ENCODE measurements at regions not wholly inside any gene's neighbourhood (a gene's known extent, or its start where the extent isn't known, plus 50 kb on each side); places are given as distances from the start of the nearest gene placed in this dataset.

DNA sequence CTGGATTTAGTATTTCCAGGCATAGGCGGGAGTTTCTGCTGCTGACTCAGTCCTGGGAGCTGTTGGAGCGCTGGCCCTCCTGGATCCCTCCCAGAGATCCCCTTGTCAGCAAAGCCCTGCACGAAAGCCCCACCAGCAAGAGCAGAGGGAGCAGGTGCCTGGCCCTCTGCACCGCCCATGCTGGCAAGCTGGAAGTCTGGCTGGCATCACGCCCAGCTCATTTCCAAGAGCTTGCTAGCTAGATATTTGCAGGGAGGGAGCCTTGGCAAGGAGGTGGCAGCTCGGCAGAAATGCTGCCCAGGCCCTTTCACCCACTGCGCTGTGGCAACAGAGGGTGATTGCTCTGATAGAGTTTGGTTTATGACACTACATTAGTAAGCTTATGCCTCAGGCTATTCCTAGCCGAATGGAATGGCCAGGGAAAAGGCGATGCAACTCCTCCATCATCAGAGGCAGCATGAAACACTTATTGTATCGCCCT is 193.9 kb downstream of the EMP1 start:
- TF ChIP-seq GABPA (IDR thresholded peaks at IDR 0.05; ENCODE audit: low read depth) (no peak), SPI1 (IDR thresholded peaks at IDR 0.05; ENCODE audit: borderline replicate concordance, low read depth) (no peak), POLR2AphosphoS5 (IDR thresholded peaks at IDR 0.05; ENCODE audit: low read depth) (no peak)
- DNase-seq (ENCODE audit: low read depth in 1 of 2, low spot score in 1 of 2): no peak
- H3K27ac ChIP-seq (replicated peaks): no peak overlapping the region
- no peak overlapping the region for H3K4me3 ChIP-seq (replicated peaks; ENCODE audit: insufficient read depth, low read length)
- peaks cover 4% of the 10 kb centered on the region for H3K27me3 ChIP-seq (ENCODE audit: insufficient read depth, poor library complexity, severe bottlenecking)

DNA sequence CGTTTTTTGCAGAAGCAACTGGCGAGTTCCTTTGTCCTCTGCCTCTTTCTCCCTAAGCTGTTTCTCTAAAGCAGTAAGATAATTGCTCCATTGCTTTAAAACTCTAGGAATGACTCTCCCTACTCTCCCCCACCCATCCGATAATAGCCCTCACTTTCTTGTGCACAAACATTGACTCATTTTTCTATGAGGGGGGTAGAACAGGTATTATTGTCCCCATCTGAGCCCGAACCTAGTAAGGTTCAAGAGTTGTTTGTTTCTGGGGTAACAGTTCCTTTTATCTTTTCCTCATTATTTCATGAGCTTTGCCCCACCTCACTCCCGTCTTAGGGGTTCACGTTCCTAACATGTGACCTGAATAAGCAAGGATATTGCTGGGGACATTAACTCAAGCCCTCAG is 190.6 kb downstream of the EMP1 start:
- TF ChIP-seq GABPA (IDR thresholded peaks at IDR 0.05; ENCODE audit: low read depth) (no peak), REST (IDR thresholded peaks at IDR 0.05; ENCODE audit: insufficient replicate concordance, low read depth) (no peak), POLR2AphosphoS5 (IDR thresholded peaks at IDR 0.05; ENCODE audit: low read depth) (no peak), CTCF (IDR thresholded peaks at IDR 0.05; ENCODE audit: insufficient read depth, low read length) (no peak), SPI1 (IDR thresholded peaks at IDR 0.05; ENCODE audit: borderline replicate concordance, low read depth) (no peak)
- Histone ChIP-seq H3K27me3 (ENCODE audit: insufficient read depth, poor library complexity, severe bottlenecking) (peaks cover 4% of the 10 kb centered on the region), H3K4me3 (replicated peaks; ENCODE audit: insufficient read depth, low read length) (no peak overlapping the region), H3K27ac (replicated peaks) (no peak overlapping the region)
- no peak for DNase-seq (ENCODE audit: low read depth in 1 of 2, low spot score in 1 of 2)

- no peak overlapping the region for H3K4me3 ChIP-seq (replicated peaks; ENCODE audit: insufficient read depth, low read length)
- no peak for TF ChIP-seq CTCF (IDR thresholded peaks at IDR 0.05; ENCODE audit: insufficient read depth, low read length)
- peaks cover 4% of the 10 kb centered on the region for H3K27me3 ChIP-seq (ENCODE audit: insufficient read depth, poor library complexity, severe bottlenecking)
- no peak for DNase-seq (ENCODE audit: low read depth in 1 of 2, low spot score in 1 of 2)
- H3K27ac ChIP-seq (replicated peaks): no peak overlapping the region
Measured at GRCh38 chr12:13386323-13387039, 190.0 kb downstream of the EMP1 start.

- TF ChIP-seq REST (IDR thresholded peaks at IDR 0.05; ENCODE audit: insufficient replicate concordance, low read depth) (no peak), GABPA (IDR thresholded peaks at IDR 0.05; ENCODE audit: low read depth) (no peak), SPI1 (IDR thresholded peaks at IDR 0.05; ENCODE audit: borderline replicate concordance, low read depth) (no peak)
- peaks cover 4% of the 10 kb centered on the region for H3K27me3 ChIP-seq (ENCODE audit: insufficient read depth, poor library complexity, severe bottlenecking)
- H3K27ac ChIP-seq (replicated peaks): no peak overlapping the region
- DNase-seq (ENCODE audit: low read depth in 1 of 2, low spot score in 1 of 2): no peak
- H3K4me3 ChIP-seq (replicated peaks; ENCODE audit: insufficient read depth, low read length): no peak overlapping the region
Measured at GRCh38 chr12:13383379-13383778, 186.9 kb downstream of the EMP1 start.

DNA sequence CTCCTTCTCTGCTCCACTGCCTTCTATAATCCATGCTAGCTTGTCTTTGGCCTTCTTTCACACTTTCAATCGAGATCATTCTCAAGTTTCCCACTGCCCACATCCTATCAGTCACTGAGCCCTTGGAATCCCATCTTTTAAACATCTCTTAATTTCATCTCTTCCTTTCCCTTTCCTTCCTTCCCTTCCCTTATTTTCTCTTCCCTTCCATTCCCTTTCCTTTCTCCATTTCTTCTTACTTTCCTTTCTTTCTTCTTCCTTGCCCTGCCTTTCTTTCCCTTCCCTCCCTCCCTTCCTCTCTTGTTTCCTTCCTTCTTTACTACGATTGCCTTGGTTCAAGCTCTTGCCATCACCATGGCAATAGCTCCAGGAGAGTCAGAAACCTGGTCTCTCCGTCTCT is 183.8 kb downstream of the EMP1 start:
- H3K27ac ChIP-seq (replicated peaks): no peak overlapping the region
- H3K27me3 ChIP-seq (ENCODE audit: insufficient read depth, poor library complexity, severe bottlenecking): no peaks in the 10 kb centered on the region
- DNase-seq (ENCODE audit: low read depth in 1 of 2, low spot score in 1 of 2): no peak

More for the DNA sequence above, 183.8 kb downstream of the EMP1 start:
- H3K4me3 ChIP-seq (replicated peaks; ENCODE audit: insufficient read depth, low read length): no peak overlapping the region
- TF ChIP-seq REST (IDR thresholded peaks at IDR 0.05; ENCODE audit: insufficient replicate concordance, low read depth) (no peak), CTCF (IDR thresholded peaks at IDR 0.05; ENCODE audit: insufficient read depth, low read length) (no peak), SPI1 (IDR thresholded peaks at IDR 0.05; ENCODE audit: borderline replicate concordance, low read depth) (no peak), POLR2AphosphoS5 (IDR thresholded peaks at IDR 0.05; ENCODE audit: low read depth) (no peak), GABPA (IDR thresholded peaks at IDR 0.05; ENCODE audit: low read depth) (no peak)
